SK-N-SH (cell line): ENCODE measurements at regions not wholly inside any gene's neighbourhood (a gene's known extent, or its start where the extent isn't known, plus 50 kb on each side); places are given as distances from the start of the nearest gene placed in this dataset.

ENCODE experiments used
- CTCF ChIA-PET: fragments of 300-600, 350-600 bp; formaldehyde crosslinking; extraction: SDS; loops from one replicate; lab custom pipeline; 2021; lab: Yijun Ruan, JAX
- POLR2A ChIA-PET: fragments of 350-600 bp; sonication (Branson Sonifier 250); formaldehyde crosslinking; extraction: SDS; loops from one replicate; lab custom pipeline; 2020; ENCODE audit warnings: antibody characterized with exemption, inconsistent platforms; lab: Yijun Ruan, JAX
- DNase-seq: peaks from one replicate; pipeline ENCODE4 v3.0.0; 2012
- H2AFZ ChIP-seq: fragments of 200-600 bp; sonication (generic); 2 replicates; pipeline ENCODE4 v1.8.1; 2016; ENCODE audit warnings: antibody characterized with exemption, mild to moderate bottlenecking, low read depth
- H3F3A ChIP-seq: fragments of 200-600 bp; sonication (generic); replicated peaks from 2 replicates; pipeline ENCODE3; 2016; ENCODE audit warnings: antibody characterized with exemption, mild to moderate bottlenecking; ENCODE audit not compliant: insufficient read depth
- H3K27ac ChIP-seq, 2 experiments: fragments of 200-500 bp in 1 of 2; fragments of 200-600 bp in 1 of 2; sonication (Bioruptor generic) in 1 of 2; sonication (generic), shearing (Covaris generic) in 1 of 2; 2 replicates each; pipeline versions ENCODE4 v1.5.1 to v1.6.1; 2014 to 2016; ENCODE audit warnings: low read depth in 2 of 2, inconsistent platforms in 1 of 2, low read length in 1 of 2, mild to moderate bottlenecking in 1 of 2, mixed read lengths in 1 of 2
- H3K27me3 ChIP-seq: fragments of 200-600 bp; sonication (generic), shearing (Covaris generic); 2 replicates; pipeline ENCODE4 v1.6.1; 2016; ENCODE audit warnings: mixed run types; ENCODE audit not compliant: insufficient read depth
- H3K36me3 ChIP-seq, 2 experiments: fragments of 200-500 bp in 1 of 2; fragments of 200-600 bp in 1 of 2; sonication (Bioruptor generic) in 1 of 2; sonication (generic) in 1 of 2; replicated peaks in 1 of 2; 2 replicates each; pipeline versions ENCODE3 to v1.5.1; 2014 to 2016; ENCODE audit warnings: low read length in 1 of 2, mild to moderate bottlenecking in 1 of 2; ENCODE audit not compliant: insufficient read depth in 2 of 2, control insufficient read depth in 1 of 2
- H3K4me1 ChIP-seq, 2 experiments: fragments of 200-500 bp in 1 of 2; fragments of 200-600 bp in 1 of 2; sonication (Bioruptor generic) in 1 of 2; sonication (generic), shearing (Covaris generic) in 1 of 2; 2 replicates each; pipeline versions ENCODE4 v1.5.1 to v1.6.1; 2014 to 2016; ENCODE audit warnings: low read depth in 1 of 2, low read length in 1 of 2, mixed run types in 1 of 2; ENCODE audit not compliant: insufficient read depth in 2 of 2, control insufficient read depth in 1 of 2
- H3K4me2 ChIP-seq: fragments of 200-600 bp; sonication (generic), shearing (Covaris generic); 2 replicates; pipeline ENCODE4 v1.6.1; 2017; ENCODE audit warnings: mixed run types
- H3K4me3 ChIP-seq, 2 experiments: fragments of 200-500 bp in 1 of 2; fragments of 200-600 bp in 1 of 2; sonication (Bioruptor generic) in 1 of 2; sonication (generic), shearing (Covaris generic) in 1 of 2; 2 replicates each; pipeline versions ENCODE4 v1.5.1 to v1.8.1; 2014 to 2016; ENCODE audit warnings: low read depth in 2 of 2, inconsistent platforms in 1 of 2, low read length in 1 of 2, mild to moderate bottlenecking in 1 of 2, mixed read lengths in 1 of 2, moderate library complexity in 1 of 2
- H3K79me2 ChIP-seq: fragments of 200-600 bp; sonication (generic); 2 replicates; pipeline ENCODE4 v1.8.1; 2017; ENCODE audit warnings: mild to moderate bottlenecking; ENCODE audit not compliant: insufficient read depth
- H3K9ac ChIP-seq: fragments of 200-600 bp; sonication (generic); 2 replicates; pipeline ENCODE4 v1.6.1; 2017; ENCODE audit warnings: mixed run types
- H3K9me2 ChIP-seq: fragments of 200-600 bp; sonication (generic); 2 replicates; pipeline ENCODE4 v1.6.1; 2017; ENCODE audit warnings: mixed run types
- H3K9me3 ChIP-seq: fragments of 200-600 bp; sonication (generic); 2 replicates; pipeline ENCODE4 v1.6.1; 2017; ENCODE audit warnings: mixed run types, mild to moderate bottlenecking, moderate library complexity
- H4K20me1 ChIP-seq: fragments of 200-600 bp; sonication (generic); 2 replicates; pipeline ENCODE4 v1.6.1; 2017; ENCODE audit warnings: mild to moderate bottlenecking, mixed run types; ENCODE audit not compliant: insufficient read depth
- CHD2 ChIP-seq: fragments of 150-350 bp; IDR thresholded peaks from 2 replicates; pipeline ENCODE4 v1.6.1; 2018; ENCODE audit warnings: low read length; ENCODE audit not compliant: partially characterized antibody
- ELF1 ChIP-seq: IDR thresholded peaks from 2 replicates; pipeline ENCODE4 v1.4.0; 2012
- EP300 ChIP-seq, 2 experiments: IDR thresholded peaks; 2 replicates each; pipeline versions ENCODE4 v1.4.0 to v1.6.1; 2012; ENCODE audit warnings: borderline replicate concordance in 1 of 2, low read depth in 1 of 2, low read length in 1 of 2
- FOXJ3 ChIP-seq: sonication (generic); formaldehyde crosslinking; IDR thresholded peaks from 2 replicates; pipeline ENCODE4 v1.5.1; 2020; ENCODE audit warnings: mild to moderate bottlenecking, missing genetic modification reagents
- FOXM1 ChIP-seq: IDR thresholded peaks from 2 replicates; pipeline ENCODE4 v1.4.0; 2012; ENCODE audit warnings: low read depth, mild to moderate bottlenecking
- GABPA ChIP-seq: IDR thresholded peaks from 2 replicates; pipeline ENCODE4 v1.4.0; 2012; ENCODE audit warnings: low read depth, mild to moderate bottlenecking
- MXI1 ChIP-seq: IDR thresholded peaks from 2 replicates; pipeline ENCODE4 v1.6.1; 2012; ENCODE audit warnings: mild to moderate bottlenecking, low read depth, low read length, improper control_type of control experiment
- RAD21 ChIP-seq: IDR thresholded peaks from 2 replicates; pipeline ENCODE4 v1.6.1; 2012; ENCODE audit warnings: mild to moderate bottlenecking, low read length
- RCOR1 ChIP-seq: fragments of 150-350 bp; IDR thresholded peaks from 2 replicates; pipeline ENCODE4 v1.6.1; 2017; ENCODE audit warnings: antibody characterized with exemption, low read length
- RXRA ChIP-seq: IDR thresholded peaks from 2 replicates; pipeline ENCODE4 v1.4.0; 2012; ENCODE audit warnings: low read depth, mild to moderate bottlenecking, borderline replicate concordance
- SIN3A ChIP-seq: IDR thresholded peaks from 2 replicates; pipeline ENCODE4 v1.6.1; 2012; ENCODE audit warnings: low read depth, mild to moderate bottlenecking, low read length, moderate library complexity, borderline replicate concordance
- SMC3 ChIP-seq: IDR thresholded peaks from 2 replicates; pipeline ENCODE4 v1.6.1; 2012; ENCODE audit warnings: low read depth, low read length, improper control_type of control experiment
- TAF1 ChIP-seq: IDR thresholded peaks from 2 replicates; pipeline ENCODE4 v1.6.1; 2012; ENCODE audit warnings: low read depth, mild to moderate bottlenecking, low read length, moderate library complexity, borderline replicate concordance
- TCF12 ChIP-seq: IDR thresholded peaks from 2 replicates; pipeline ENCODE4 v1.4.0; 2012
- TEAD4 ChIP-seq: IDR thresholded peaks from 2 replicates; pipeline ENCODE4 v1.4.0; 2012; ENCODE audit warnings: mild to moderate bottlenecking, borderline replicate concordance; ENCODE audit not compliant: insufficient read depth
- WGBS: methylation state at CpG from one replicate; pipeline ENCODE4 v1.1.6; 2017; ENCODE audit warnings: low lambda C conversion rate; 5-methylcytosine and 5-hydroxymethylcytosine counted together
- TF ChIP-seq, protein P1 (sequence below): IDR thresholded peaks from 2 replicates; pipeline ENCODE4; 2012
- TF ChIP-seq, protein P2 (sequence below): fragments of 150-350 bp; IDR thresholded peaks from 2 replicates; pipeline ENCODE4 v1.6.1; 2017; ENCODE audit warnings: antibody characterized with exemption, low read length, low read depth, borderline replicate concordance
- TF ChIP-seq, protein P3 (sequence below): fragments of 200-600 bp; sonication (generic); IDR thresholded peaks from 2 replicates; pipeline ENCODE4 v1.6.1; 2017; ENCODE audit warnings: antibody characterized with exemption, mild to moderate bottlenecking, moderate library complexity
- TF ChIP-seq, protein P4 (sequence below): IDR thresholded peaks from 2 replicates; pipeline ENCODE4 v1.4.0; 2012; ENCODE audit warnings: low read depth

DNA sequence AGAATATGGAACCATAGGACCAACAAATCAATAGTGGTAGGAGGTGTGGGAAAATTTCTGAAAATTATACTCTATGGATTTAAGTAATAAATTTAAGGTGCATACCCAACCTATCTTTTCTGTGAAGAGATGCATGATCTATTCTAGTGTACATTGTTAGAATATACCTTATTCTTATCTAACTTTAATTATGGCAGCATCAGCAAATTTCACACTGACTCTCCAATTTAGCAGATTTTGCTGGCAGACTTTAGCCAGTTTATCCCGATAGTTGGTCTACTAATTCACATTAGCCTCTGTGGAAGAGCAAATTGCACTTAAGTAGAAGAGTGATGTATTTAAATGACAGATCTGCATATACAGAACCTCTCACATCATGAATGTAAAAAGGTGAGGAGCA is 400.0 kb downstream of the PLA2G4A start:
- Histone ChIP-seq H3K4me1 (no peaks in the 10 kb centered on the region; a peak in 1 of 4 replicates), H3K9ac (no peak overlapping the region), H3K9me2 (no peaks in the 10 kb centered on the region), H4K20me1 (no peaks in the 10 kb centered on the region), H3K9me3 (no peaks in the 10 kb centered on the region), H3K27ac (no peak overlapping the region), H3K4me2 (no peak overlapping the region), H3K36me3 (no peaks in the 10 kb centered on the region)
- TF ChIP-seq, protein P1, sequence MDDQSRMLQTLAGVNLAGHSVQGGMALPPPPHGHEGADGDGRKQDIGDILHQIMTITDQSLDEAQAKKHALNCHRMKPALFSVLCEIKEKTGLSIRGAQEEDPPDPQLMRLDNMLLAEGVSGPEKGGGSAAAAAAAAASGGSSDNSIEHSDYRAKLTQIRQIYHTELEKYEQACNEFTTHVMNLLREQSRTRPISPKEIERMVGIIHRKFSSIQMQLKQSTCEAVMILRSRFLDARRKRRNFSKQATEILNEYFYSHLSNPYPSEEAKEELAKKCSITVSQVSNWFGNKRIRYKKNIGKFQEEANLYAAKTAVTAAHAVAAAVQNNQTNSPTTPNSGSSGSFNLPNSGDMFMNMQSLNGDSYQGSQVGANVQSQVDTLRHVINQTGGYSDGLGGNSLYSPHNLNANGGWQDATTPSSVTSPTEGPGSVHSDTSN = no peak
- TF ChIP-seq, all 33 proteins: peak for 0
- DNase-seq = no peak
- Histone ChIP-seq H3F3A (no peaks in the 10 kb centered on the region), H3K4me3 (no peak overlapping the region), H2AFZ (no peak overlapping the region), H3K27me3 (no peaks in the 10 kb centered on the region), H3K79me2 (no peaks in the 10 kb centered on the region)
- POLR2A ChIA-PET = no interaction called here
- WGBS = 70% methylated on average over 1 of the region's 1 CpG
- CTCF ChIA-PET = no interaction called here

DNA sequence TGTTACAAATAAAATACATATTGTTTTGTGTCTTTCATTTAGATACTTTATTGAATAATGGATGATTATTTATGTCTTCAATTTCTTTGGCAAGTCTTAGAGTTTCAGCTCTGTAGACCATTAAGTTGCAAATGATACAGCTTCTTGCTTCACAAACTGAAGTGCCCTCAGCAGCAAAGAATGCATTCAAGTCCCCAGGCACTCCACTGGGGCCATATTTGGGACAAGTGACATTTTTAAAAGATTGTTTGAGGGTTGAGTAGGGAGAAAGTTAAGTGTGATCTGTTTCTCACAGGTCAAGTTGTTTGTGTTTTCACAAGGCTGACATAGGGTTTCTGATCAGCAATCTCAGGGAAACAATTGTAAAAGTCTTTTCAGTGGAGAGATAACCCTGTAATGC is 400.7 kb downstream of the PLA2G4A start:
- TF ChIP-seq RXRA (no peak), RAD21 (no peak), SIN3A (no peak), EP300 (IDR thresholded peaks at IDR 0.05; ENCODE audit: borderline replicate concordance in 1 of 2, low read depth in 1 of 2, low read length in 1 of 2) (no peak), RCOR1 (no peak), GABPA (no peak), FOXJ3 (CRISPR knock-in tag) (no peak), TEAD4 (no peak), SMC3 (no peak), CHD2 (no peak), FOXM1 (no peak), MXI1 (no peak), TAF1 (no peak), ELF1 (no peak), TCF12 (no peak)
- TF ChIP-seq, protein P1 = no peak
- TF ChIP-seq, protein P2, sequence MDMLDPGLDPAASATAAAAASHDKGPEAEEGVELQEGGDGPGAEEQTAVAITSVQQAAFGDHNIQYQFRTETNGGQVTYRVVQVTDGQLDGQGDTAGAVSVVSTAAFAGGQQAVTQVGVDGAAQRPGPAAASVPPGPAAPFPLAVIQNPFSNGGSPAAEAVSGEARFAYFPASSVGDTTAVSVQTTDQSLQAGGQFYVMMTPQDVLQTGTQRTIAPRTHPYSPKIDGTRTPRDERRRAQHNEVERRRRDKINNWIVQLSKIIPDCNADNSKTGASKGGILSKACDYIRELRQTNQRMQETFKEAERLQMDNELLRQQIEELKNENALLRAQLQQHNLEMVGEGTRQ = no peak
- TF ChIP-seq, protein P3, sequence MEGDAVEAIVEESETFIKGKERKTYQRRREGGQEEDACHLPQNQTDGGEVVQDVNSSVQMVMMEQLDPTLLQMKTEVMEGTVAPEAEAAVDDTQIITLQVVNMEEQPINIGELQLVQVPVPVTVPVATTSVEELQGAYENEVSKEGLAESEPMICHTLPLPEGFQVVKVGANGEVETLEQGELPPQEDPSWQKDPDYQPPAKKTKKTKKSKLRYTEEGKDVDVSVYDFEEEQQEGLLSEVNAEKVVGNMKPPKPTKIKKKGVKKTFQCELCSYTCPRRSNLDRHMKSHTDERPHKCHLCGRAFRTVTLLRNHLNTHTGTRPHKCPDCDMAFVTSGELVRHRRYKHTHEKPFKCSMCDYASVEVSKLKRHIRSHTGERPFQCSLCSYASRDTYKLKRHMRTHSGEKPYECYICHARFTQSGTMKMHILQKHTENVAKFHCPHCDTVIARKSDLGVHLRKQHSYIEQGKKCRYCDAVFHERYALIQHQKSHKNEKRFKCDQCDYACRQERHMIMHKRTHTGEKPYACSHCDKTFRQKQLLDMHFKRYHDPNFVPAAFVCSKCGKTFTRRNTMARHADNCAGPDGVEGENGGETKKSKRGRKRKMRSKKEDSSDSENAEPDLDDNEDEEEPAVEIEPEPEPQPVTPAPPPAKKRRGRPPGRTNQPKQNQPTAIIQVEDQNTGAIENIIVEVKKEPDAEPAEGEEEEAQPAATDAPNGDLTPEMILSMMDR = no peak
- TF ChIP-seq, protein P4, sequence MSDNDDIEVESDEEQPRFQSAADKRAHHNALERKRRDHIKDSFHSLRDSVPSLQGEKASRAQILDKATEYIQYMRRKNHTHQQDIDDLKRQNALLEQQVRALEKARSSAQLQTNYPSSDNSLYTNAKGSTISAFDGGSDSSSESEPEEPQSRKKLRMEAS = no peak
- no peaks in the 10 kb centered on the region; a peak in 1 of 4 replicates for H3K4me1 ChIP-seq
- H3K27ac ChIP-seq = no peak overlapping the region
- H3K9ac ChIP-seq = no peak overlapping the region
- CTCF ChIA-PET = no interaction called here
- no peak overlapping the region for H2AFZ ChIP-seq
- no peaks in the 10 kb centered on the region for H3K9me3 ChIP-seq
- no peak overlapping the region for H3K4me3 ChIP-seq
- no peaks in the 10 kb centered on the region for H3K9me2 ChIP-seq
- H3K79me2 ChIP-seq = no peaks in the 10 kb centered on the region
- no peaks in the 10 kb centered on the region for H3K27me3 ChIP-seq
- no peaks in the 10 kb centered on the region for H4K20me1 ChIP-seq
- no peaks in the 10 kb centered on the region for H3F3A ChIP-seq
- no peak overlapping the region for H3K4me2 ChIP-seq
- no peaks in the 10 kb centered on the region for H3K36me3 ChIP-seq
- no peak for DNase-seq
- POLR2A ChIA-PET = no interaction called here
